GM12891 (cell line): ENCODE measurements at regions not wholly inside any gene's neighbourhood (a gene's known extent, or its start where the extent isn't known, plus 50 kb on each side); places are given as distances from the start of the nearest gene placed in this dataset.

Experiments
- POLR2A ChIP-seq: IDR thresholded peaks from 2 replicates; pipeline ENCODE4 v1.6.1; 2011; ENCODE audit warnings: low read depth, low read length, control low read depth
- POLR2AphosphoS5 ChIP-seq: IDR thresholded peaks from 2 replicates; pipeline ENCODE4 v1.6.1; 2011; ENCODE audit warnings: low read depth, low read length, control low read depth

DNA sequence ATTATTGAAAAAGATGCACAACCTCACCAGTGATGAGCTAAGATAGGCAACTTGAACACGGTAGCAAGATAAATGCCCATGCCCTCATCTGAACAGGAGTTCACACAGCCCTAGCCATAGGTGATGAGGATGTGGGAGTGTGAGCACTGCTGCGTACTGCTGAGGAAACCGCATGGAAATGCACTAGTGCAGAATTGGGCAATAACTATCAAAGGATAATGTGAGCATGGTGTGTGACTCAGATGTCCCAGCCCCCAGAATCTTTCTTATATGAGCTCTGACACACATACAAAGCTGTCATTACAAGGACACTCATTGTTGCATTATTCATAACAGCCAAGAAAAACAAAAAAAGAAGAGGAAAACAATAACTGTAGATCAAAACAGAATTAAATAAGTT lies 521.2 kb downstream of the IRX1 start:
- TF ChIP-seq POLR2AphosphoS5 (no peak), POLR2A (no peak)
